ENCODE measurements at regions not wholly inside any gene's neighbourhood (a gene's known extent, or its start where the extent isn't known, plus 50 kb on each side); places are given as distances from the start of the nearest gene placed in this dataset.
"Not testable (repeated sequence)": the region's sequence is repeated elsewhere in the genome, so short reads cannot be mapped to it uniquely, and the experiment has no call there.

- peak in 2 of 4 donors; percentile 50 to 70 for ATAC-seq
- no peak for TF ChIP-seq CTCF (IDR thresholded peaks at IDR 0.05)
- no peak for DNase-seq
- H3K27ac ChIP-seq, result no peak overlapping the region
- H3K36me3 ChIP-seq, result no peaks in the 10 kb centered on the region
- FAIRE-seq, result no peak
- intact Hi-C loops (cut with DNase I), result no loop called here
- 59 to 70% methylated on average over 7 of the region's 7 CpGs for WGBS, 2 donors
- H3K4me1 ChIP-seq, result peaks cover 0 to 2% (median 0%) of the 10 kb centered on the region in 3 donors
- H3K4me3 ChIP-seq, result no peak overlapping the region
- no peaks in the 10 kb centered on the region for H3K9me3 ChIP-seq
- no peaks in the 10 kb centered on the region for H3K27me3 ChIP-seq
These were observed 203.6 kb upstream of the NBEA start for GRCh38 chr13:34738254-34738992.

GRCh38 chr13:34747056-34747455, 195.0 kb upstream of the NBEA start:
- ATAC-seq; H3K36me3 ChIP-seq; intact Hi-C loops (cut with DNase I); H3K9me3 ChIP-seq; H3K27me3 ChIP-seq; H3K4me1 ChIP-seq; DNase-seq; H3K4me3 ChIP-seq; FAIRE-seq: not testable (repeated sequence)
- peak overlapping the region in 1 of 4 donors; percentile 69 for H3K27ac ChIP-seq
- WGBS, 2 donors, result 88 to 94% methylated on average over 5 of the region's 5 CpGs

GRCh38 chr13:34747507-34747906, 194.6 kb upstream of the NBEA start:
- peak overlapping the region in 3 of 4 donors; percentile 31 to 72 (median 69) for H3K27ac ChIP-seq
- DNase-seq (no peak), ATAC-seq (peak in 1 of 4 donors; percentile 5), FAIRE-seq (no peak)
- H3K36me3 ChIP-seq, result no peaks in the 10 kb centered on the region
- intact Hi-C loops (cut with DNase I), result no loop called here
- WGBS, 2 donors, result 89 to 94% methylated on average over 4 of the region's 4 CpGs
- H3K4me1 ChIP-seq, result no peaks in the 10 kb centered on the region
- no peak overlapping the region for H3K4me3 ChIP-seq
- H3K27me3 ChIP-seq, result no peaks in the 10 kb centered on the region
- TF ChIP-seq CTCF (IDR thresholded peaks at IDR 0.05), result no peak
- H3K9me3 ChIP-seq, result no peaks in the 10 kb centered on the region

- DNase-seq (peak in 2 of 6 donors; percentile 18 to 38), ATAC-seq (peak; percentile 84 to 96 (median 88)), FAIRE-seq (no peak)
- intact Hi-C loops (cut with DNase I), result no loop called here
- Histone ChIP-seq H3K4me1 (no peaks in the 10 kb centered on the region), H3K27me3 (no peaks in the 10 kb centered on the region), H3K27ac (peak overlapping the region in 3 of 4 donors; percentile 31 to 72 (median 69)), H3K4me3 (no peak overlapping the region), H3K9me3 (no peaks in the 10 kb centered on the region), H3K36me3 (no peaks in the 10 kb centered on the region)
- no peak for TF ChIP-seq CTCF (IDR thresholded peaks at IDR 0.05)
- 41 to 42% methylated on average over 5 of the region's 5 CpGs for WGBS, 2 donors
These were observed 194.0 kb upstream of the NBEA start for GRCh38 chr13:34748073-34748472.

GRCh38 chr13:34748596-34748995, 193.5 kb upstream of the NBEA start:
- peak; percentile 39 to 67 (median 54) for ATAC-seq
- WGBS, 2 donors, result 61 to 83% methylated on average over 1 of the region's 1 CpG
- H3K4me1 ChIP-seq, result no peaks in the 10 kb centered on the region
- no peak for FAIRE-seq
- no peak for DNase-seq
- H3K36me3 ChIP-seq, result no peaks in the 10 kb centered on the region
- TF ChIP-seq CTCF (IDR thresholded peaks at IDR 0.05), result no peak
- H3K4me3 ChIP-seq, result no peak overlapping the region
- intact Hi-C loops (cut with DNase I), result no loop called here
- no peaks in the 10 kb centered on the region for H3K9me3 ChIP-seq
- H3K27ac ChIP-seq, result peak overlapping the region in 3 of 4 donors; percentile 31 to 72 (median 69)
- no peaks in the 10 kb centered on the region for H3K27me3 ChIP-seq

Data from pancreas (tissue), 10 donors.